ENCODE measurements at regions not wholly inside any gene's neighbourhood (a gene's known extent, or its start where the extent isn't known, plus 50 kb on each side); places are given as distances from the start of the nearest gene placed in this dataset.
"Not testable (repeated sequence)": the region's sequence is repeated elsewhere in the genome, so short reads cannot be mapped to it uniquely, and the experiment has no call there.

- no peak for DNase-seq (ENCODE audit: low read depth in 3 of 3)
Observed at GRCh38 chr9:86624630-86625029, 270.4 kb upstream of the TUT7 start.

- DNase-seq (ENCODE audit: low read depth in 3 of 3), result no peak
Observed at GRCh38 chr9:86614871-86615849, 260.9 kb upstream of the TUT7 start.

DNA sequence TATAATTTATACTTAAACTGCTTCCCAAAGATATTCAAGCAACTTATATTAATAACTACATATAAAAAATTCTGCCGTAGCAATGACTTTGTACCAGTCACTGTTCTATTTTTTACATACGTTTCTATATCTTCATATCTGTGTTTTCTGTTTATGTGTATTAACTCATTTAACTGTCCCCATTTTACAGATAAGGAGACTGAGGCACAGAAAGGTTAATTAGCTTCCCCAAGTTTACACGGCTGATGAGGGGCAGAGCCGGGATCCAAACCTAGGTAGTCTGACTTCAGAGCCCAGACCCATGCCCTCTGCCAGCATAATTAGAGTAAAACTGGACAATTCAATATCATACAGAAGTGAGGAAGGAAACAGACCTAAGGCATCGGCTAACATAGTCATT is 259.7 kb upstream of the TUT7 start:
- no peak for DNase-seq (ENCODE audit: low read depth in 3 of 3)

DNA sequence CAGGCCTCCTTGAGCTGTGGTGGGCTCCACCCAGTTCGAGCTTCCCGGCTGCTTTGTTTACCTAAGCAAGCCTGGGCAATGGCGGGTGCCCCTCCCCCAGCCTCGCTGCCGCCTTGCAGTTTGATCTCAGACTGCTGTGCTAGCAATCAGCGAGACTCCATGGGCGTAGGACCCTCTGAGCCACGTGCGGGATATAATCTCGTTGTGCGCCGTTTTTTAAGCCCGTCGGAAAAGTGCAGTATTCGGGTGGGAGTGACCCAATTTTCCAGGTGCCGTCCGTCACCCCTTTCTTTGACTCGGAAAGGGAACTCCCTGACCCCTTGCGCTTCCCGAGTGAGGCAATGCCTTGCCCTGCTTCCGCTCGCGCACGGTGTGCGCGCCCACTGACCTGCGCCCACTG is 257.3 kb upstream of the TUT7 start:
- not testable (repeated sequence) for DNase-seq (ENCODE audit: low read depth in 3 of 3)

DNA sequence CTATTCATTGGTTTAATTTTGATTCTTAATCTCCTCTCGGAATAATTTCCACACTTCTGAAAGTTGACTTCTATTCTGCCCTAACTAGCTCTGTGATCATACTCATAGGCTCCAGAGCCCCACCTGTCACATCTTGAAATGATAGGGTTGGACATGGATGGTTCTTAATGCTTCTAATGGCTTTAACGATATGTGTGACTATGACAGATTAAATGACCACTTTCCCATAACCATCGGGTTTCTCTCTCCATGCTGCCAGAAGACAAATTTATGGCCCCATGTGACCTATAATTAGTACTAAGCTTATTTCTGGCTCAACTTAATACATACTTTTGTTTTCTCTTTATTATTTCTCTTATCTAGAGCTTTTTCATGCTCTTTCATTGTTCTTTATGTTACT is 251.1 kb upstream of the TUT7 start:
- no peak for DNase-seq (ENCODE audit: low read depth in 3 of 3)

DNA sequence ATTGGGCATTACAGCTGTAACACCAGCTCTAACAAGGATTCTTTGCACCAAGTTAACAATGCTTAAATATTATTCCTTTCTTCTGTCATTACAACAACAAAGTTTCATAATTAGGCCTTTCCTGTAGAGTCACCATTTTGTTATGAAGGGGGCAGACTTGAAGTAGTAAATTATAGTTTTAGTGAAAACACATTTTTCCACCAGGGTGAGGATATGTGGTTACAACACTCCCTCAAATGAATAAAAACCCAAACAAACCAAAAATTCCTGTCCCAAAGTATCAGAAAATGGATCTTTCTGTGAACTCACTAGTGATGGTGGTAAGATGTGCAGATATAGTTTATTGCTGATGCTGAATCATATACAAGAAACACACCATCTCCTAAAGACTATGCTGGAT is 250.5 kb upstream of the TUT7 start:
- DNase-seq (ENCODE audit: low read depth in 3 of 3), result no peak

- DNase-seq (ENCODE audit: low read depth in 3 of 3), result no peak
Observed at GRCh38 chr9:86602715-86603114, 248.5 kb upstream of the TUT7 start.

DNA sequence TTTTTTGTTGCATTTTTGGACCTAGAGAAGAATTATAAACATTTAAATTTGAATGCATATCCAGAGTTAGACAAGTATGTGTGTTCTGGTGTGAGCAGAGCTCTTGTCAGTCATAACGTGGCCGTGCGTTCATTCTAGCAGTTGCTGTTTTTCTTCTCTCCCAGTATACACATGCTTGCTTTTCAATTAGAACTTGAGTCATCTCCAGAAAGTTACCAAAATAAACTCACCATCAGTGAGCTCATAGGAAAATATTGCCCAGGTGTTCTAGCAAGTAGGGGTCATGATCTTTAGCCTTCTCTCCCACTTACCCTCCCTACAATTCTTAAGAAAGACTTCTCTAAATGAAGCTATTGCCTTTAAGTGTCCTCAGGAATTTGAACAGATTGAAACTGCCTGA is 247.5 kb upstream of the TUT7 start:
- no peak for DNase-seq (ENCODE audit: low read depth in 3 of 3)

GRCh38 chr9:86600977-86601376 is 246.8 kb upstream of the TUT7 start:
- no peak for DNase-seq (ENCODE audit: low read depth in 3 of 3)

DNA sequence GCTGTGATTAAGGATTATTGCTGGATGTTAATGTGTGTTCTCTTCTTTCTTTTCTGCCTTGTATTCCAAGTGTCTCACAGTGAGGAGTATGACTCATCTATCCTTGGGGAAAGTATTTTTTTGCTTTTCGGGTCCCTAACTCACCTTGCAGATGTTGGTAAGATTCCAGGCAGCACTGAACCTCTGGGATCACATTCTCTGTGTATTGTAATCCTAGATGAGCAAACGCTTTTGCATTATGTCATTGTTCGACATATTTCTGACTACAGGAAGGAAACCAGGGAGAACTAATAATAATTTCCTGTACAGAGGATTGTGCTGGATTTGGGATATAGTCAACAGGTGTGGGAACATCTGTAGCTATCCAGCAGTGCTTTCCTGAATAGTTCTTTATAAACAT is 246.1 kb upstream of the TUT7 start:
- no peak for DNase-seq (ENCODE audit: low read depth in 3 of 3)

DNA sequence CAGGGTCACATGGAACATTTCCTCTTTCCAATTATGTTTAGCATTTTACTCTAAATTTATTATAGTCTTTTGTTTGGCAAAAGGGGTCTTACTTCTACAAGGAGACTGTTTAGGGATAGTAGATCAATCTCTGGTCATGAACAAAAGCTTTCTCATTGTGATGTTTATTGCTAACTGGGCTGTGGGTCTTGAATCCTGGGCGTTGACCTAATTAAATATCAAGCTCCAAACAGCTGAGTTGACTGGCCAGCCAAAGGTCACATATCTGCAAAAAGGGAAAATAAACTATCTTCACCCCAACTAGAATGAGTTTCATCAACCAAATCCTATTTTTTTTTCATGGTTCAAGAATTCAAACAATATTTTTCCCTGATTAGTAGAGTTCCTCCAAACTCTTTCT is 245.4 kb upstream of the TUT7 start:
- DNase-seq (ENCODE audit: low read depth in 3 of 3), result no peak

- DNase-seq (ENCODE audit: low read depth in 3 of 3), result no peak
Observed at GRCh38 chr9:86598411-86599239, 244.4 kb upstream of the TUT7 start.

GRCh38 chr9:86594724-86595123 is 240.5 kb upstream of the TUT7 start:
- DNase-seq (ENCODE audit: low read depth in 3 of 3), result no peak

GRCh38 chr9:86591472-86591871 is 237.3 kb upstream of the TUT7 start:
- DNase-seq (ENCODE audit: low read depth in 3 of 3), result no peak

DNA sequence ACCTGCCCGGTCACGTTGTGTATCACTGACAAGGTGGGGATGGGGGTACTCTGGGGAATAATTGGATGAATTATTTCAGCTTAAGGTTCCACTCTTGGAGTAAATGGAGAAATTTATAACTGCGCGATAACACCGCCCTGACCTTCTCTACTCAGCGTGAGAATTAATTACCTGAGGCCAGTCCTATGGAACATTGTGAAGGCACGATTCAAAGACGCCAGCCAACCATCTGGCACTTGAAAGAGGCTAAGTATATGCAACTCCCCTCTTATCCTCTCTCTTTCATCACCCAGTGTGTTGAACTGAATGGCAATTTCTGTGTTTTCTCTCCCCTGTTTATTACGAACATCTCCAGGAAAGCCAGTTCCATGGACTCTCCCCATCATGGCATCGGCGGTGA is 235.5 kb upstream of the TUT7 start:
- no peak for DNase-seq (ENCODE audit: low read depth in 3 of 3)

- no peak for DNase-seq (ENCODE audit: low read depth in 3 of 3)
Observed at GRCh38 chr9:86589273-86589672, 235.1 kb upstream of the TUT7 start.

- DNase-seq (ENCODE audit: low read depth in 3 of 3), result no peak
Observed at GRCh38 chr9:86586144-86586494, 231.9 kb upstream of the TUT7 start.

DNA sequence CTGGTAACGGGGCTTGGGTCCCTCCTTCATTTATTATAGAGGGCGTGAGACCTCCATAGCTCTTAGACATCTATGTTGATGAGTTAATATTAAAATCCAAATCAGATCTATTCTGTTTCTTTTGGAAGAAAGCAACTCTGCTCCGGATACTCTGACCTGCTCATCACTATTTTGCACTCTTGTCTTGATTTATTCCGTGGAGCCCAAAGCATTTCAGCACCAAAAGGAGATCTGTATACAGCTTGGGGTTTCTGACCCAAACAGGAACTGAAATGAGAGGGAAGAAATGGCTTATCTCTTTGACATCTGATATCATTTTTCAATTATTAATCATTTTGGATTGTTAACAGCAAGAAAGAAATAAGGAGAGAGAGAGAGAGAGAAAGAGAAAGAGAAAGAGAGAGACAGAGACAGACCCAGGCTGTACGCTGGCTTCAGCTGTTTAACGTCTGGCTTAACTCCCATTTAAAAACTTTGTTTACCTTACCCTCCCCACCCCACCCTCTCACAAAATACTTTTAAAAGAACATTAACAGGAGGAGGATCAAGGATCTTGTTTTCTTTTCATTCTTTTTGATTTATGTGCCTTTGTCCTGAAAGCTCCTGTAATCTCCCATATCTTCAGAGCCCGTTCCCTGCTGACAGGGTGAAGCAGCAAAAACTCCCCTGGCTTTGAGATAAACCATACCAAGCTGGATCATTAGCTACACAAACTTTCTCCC is 231.4 kb upstream of the TUT7 start:
- DNase-seq (ENCODE audit: low read depth in 3 of 3), result no peak

GRCh38 chr9:86580688-86581087 is 226.5 kb upstream of the TUT7 start:
- no peak for DNase-seq (ENCODE audit: low read depth in 3 of 3)

- no peak for DNase-seq (ENCODE audit: low read depth in 3 of 3)
Observed at GRCh38 chr9:86578722-86579121, 224.5 kb upstream of the TUT7 start.

DNA sequence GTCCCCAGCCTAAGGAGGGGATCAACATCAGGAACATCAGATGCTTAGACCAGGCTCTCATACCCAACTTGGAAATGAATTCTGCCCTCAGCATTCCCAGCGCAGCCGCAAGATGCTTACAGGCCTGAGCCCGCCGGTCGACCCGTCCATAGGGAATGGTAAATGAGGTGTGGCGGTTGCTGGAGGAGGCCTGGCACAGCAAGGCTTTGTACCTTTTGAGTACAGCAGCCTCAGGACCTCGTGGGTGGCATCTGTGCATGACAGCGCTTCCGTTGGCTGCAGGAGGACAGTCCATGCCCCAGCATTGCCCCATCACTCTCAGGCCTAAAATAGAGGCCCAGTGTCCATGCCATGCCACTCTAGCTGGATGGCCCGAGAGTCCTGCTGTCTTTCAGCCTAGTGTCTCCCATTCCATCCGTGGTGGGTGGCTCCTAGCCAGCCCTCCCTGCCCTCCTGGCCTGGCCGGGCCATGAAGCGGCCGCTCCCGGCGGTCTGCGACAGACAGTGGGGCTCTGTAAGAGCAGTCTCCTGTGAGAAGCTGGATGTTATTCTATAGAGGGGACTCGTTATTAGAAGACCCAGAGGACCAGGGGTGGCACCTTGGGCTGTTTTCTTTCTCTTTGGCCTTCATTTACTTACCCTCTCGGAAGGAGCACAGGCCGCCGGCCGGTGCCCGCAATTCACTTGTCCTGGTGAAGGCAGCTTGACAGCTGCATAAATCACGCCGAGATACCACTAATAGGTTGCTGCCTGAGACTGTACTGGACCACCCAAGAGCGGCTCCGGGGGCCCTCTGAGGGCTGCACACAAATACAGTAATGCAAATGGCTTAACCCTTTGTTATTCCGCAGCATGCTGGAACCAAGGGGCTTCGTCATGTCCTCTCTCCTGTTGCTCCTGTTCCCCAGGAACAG is 223.5 kb upstream of the TUT7 start:
- DNase-seq (ENCODE audit: low read depth in 3 of 3), result no peak

Measured in stimulated activated CD4-positive, alpha-beta T cell treated with anti-CD3 and anti-CD28 coated beads, TNF-alpha, amount 100 ng/mL, for 24 hours (primary cell).